Body of pancreas (tissue), 4 donors: ENCODE measurements at regions not wholly inside any gene's neighbourhood (a gene's known extent, or its start where the extent isn't known, plus 50 kb on each side); places are given as distances from the start of the nearest gene placed in this dataset.

ENCODE experiments used
- CTCF ChIP-seq, 7 experiments: fragments of 450-650 bp in 4 of 7; fragments of 200-600 bp in 3 of 7; sonication (generic) in 3 of 7; IDR thresholded peaks; one replicate each; pipeline ENCODE4 v1.5.1; 2016 to 2019; ENCODE audit warnings: antibody characterized with exemption in 7 of 7
- POLR2A ChIP-seq, 3 donors: fragments of 450-650 bp; IDR thresholded peaks; one replicate each; pipeline ENCODE4 v1.6.1; 2016; ENCODE audit warnings: antibody characterized with exemption in 3 of 3, mild to moderate bottlenecking in 2 of 3

GRCh38 chr9:118459913-118460312 is 755.7 kb downstream of the TLR4 start:
- TF ChIP-seq CTCF (IDR thresholded peaks at IDR 0.05) = no peak
- no peak for TF ChIP-seq POLR2A (IDR thresholded peaks at IDR 0.05)
